ENCODE measurements at regions not wholly inside any gene's neighbourhood (a gene's known extent, or its start where the extent isn't known, plus 50 kb on each side); places are given as distances from the start of the nearest gene placed in this dataset.
A peak's percentile ranks its signal among the peaks of the same experiment; 100 is the strongest.

- ATAC-seq (ENCODE audit: insufficient read depth, low FRiP score) (no peak), DNase-seq (no peak)
- H3K4me1 ChIP-seq (ENCODE audit: control insufficient read depth in 5 of 5, insufficient read depth in 5 of 5, low read length in 5 of 5), result no peaks in the 10 kb centered on the region
- H3K36me3 ChIP-seq (ENCODE audit: control insufficient read depth in 4 of 4, insufficient read depth in 4 of 4, low read length in 4 of 4), result no peaks in the 10 kb centered on the region
- no peak overlapping the region for H3K4me3 ChIP-seq
- H3K27me3 ChIP-seq (ENCODE audit: control insufficient read depth in 3 of 3, insufficient read depth in 3 of 3, low read length in 2 of 3), result no peaks in the 10 kb centered on the region
- TF ChIP-seq CTCF (IDR thresholded peaks at IDR 0.05; ENCODE audit: control extremely low read depth, extremely low read depth), result no peak
- no peak overlapping the region for H3K27ac ChIP-seq (ENCODE audit: low read depth in 1 of 2, low read length in 1 of 2)
- WGBS, 2 donors, result 83 to 86% methylated on average over 1 of the region's 1 CpG
- H3K9me3 ChIP-seq (ENCODE audit: control insufficient read depth in 4 of 4, insufficient read depth in 3 of 4, low read length in 3 of 4), result peaks cover 0 to 4% (median 0%) of the 10 kb centered on the region in 4 donors
- no peak overlapping the region for H3K9ac ChIP-seq (ENCODE audit: insufficient read depth in 1 of 2, low read length in 2 of 2)
These were observed 352.9 kb downstream of the LTN1 start for GRCh38 chr21:28639737-28640136.

DNA sequence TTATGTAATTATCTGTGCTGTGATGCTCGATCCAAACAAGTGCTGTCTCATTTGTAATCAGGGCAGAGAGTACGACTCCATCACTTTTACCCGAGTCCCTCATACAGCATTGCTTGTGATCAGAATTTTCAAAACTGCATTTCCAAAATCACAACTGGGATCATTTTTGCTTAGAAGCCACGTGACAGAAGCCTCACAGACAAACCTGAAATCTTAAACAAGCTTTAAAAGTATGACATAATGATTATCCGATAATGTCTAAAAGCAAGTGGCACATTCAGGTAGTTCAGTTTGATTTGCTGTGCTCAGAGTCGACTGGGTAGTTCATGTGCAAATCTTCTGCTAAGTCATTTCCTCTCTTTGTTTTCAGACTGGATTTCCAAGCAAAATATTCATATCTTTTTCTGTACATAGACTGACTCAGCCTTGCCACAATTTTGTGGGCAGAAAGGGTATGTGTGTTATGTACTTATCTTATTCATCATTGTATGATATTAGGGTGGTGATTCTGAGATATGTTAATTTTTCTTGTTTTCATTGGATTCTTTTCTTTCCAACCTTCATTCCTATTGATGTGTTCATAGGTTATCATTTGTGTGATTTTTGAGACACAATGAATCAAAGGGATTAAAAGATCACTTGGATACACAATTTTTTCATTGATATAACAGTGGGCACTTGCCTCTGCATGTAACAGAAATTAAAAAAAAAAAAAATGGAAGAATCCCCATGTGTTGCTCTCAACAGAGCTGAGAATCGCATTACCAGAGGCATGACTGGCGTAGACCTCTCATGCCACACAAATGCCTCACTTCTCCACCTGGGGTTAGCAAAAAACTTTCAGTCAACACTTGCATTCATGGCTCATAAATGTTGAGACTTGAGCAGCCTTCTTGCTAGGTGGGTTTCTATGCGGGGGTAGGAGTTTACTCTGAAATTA is 355.7 kb downstream of the LTN1 start:
- whole genome bisulfite sequencing, 2 donors, result 61 to 76% methylated on average over 9 of the region's 9 CpGs

GRCh38 chr21:28635541-28635940 is 357.1 kb downstream of the LTN1 start:
- Histone ChIP-seq H3K36me3 (ENCODE audit: control insufficient read depth in 4 of 4, insufficient read depth in 4 of 4, low read length in 4 of 4) (no peaks in the 10 kb centered on the region), H3K9me3 (ENCODE audit: control insufficient read depth in 4 of 4, insufficient read depth in 3 of 4, low read length in 3 of 4) (peaks cover 0 to 4% (median 0%) of the 10 kb centered on the region in 4 donors), H3K4me1 (ENCODE audit: control insufficient read depth in 5 of 5, insufficient read depth in 5 of 5, low read length in 5 of 5) (peaks cover 2 to 17% (median 12%) of the 10 kb centered on the region in 5 donors), H3K27me3 (ENCODE audit: control insufficient read depth in 3 of 3, insufficient read depth in 3 of 3, low read length in 2 of 3) (no peaks in the 10 kb centered on the region), H3K27ac (ENCODE audit: low read depth in 1 of 2, low read length in 1 of 2) (no peak overlapping the region), H3K4me3 (no peak overlapping the region), H3K9ac (ENCODE audit: insufficient read depth in 1 of 2, low read length in 2 of 2) (no peak overlapping the region)
- ATAC-seq (ENCODE audit: insufficient read depth, low FRiP score) (no peak), DNase-seq (no peak)
- TF ChIP-seq CTCF (IDR thresholded peaks at IDR 0.05; ENCODE audit: control extremely low read depth, extremely low read depth), result no peak
- 82 to 93% methylated on average over 1 of the region's 1 CpG for WGBS, 2 donors

More for the DNA sequence above, 355.7 kb downstream of the LTN1 start:
- DNase-seq (no peak), ATAC-seq (ENCODE audit: insufficient read depth, low FRiP score) (no peak)
- Histone ChIP-seq H3K27ac (ENCODE audit: low read depth in 1 of 2, low read length in 1 of 2) (peak overlapping the region in 1 of 2 donors; percentile 6), H3K27me3 (ENCODE audit: control insufficient read depth in 3 of 3, insufficient read depth in 3 of 3, low read length in 2 of 3) (no peaks in the 10 kb centered on the region), H3K4me1 (ENCODE audit: control insufficient read depth in 5 of 5, insufficient read depth in 5 of 5, low read length in 5 of 5) (peaks cover 0 to 16% (median 9%) of the 10 kb centered on the region in 5 donors), H3K4me3 (no peak overlapping the region), H3K36me3 (ENCODE audit: control insufficient read depth in 4 of 4, insufficient read depth in 4 of 4, low read length in 4 of 4) (no peaks in the 10 kb centered on the region), H3K9me3 (ENCODE audit: control insufficient read depth in 4 of 4, insufficient read depth in 3 of 4, low read length in 3 of 4) (peaks cover 0 to 4% (median 0%) of the 10 kb centered on the region in 4 donors), H3K9ac (ENCODE audit: insufficient read depth in 1 of 2, low read length in 2 of 2) (no peak overlapping the region)
- no peak for TF ChIP-seq CTCF (IDR thresholded peaks at IDR 0.05; ENCODE audit: control extremely low read depth, extremely low read depth)

All from lung (tissue), 11 donors.